Hematopoietic multipotent progenitor cell (in vitro differentiated cells): ENCODE measurements at regions not wholly inside any gene's neighbourhood (a gene's known extent, or its start where the extent isn't known, plus 50 kb on each side); places are given as distances from the start of the nearest gene placed in this dataset.

Source experiments
- DNase-seq, 3 donors: peaks; one replicate each; pipeline ENCODE4 v3.0.0-alpha.2; 2011 to 2015; ENCODE audit warnings: low read depth in 2 of 3, low spot score in 2 of 3

DNA sequence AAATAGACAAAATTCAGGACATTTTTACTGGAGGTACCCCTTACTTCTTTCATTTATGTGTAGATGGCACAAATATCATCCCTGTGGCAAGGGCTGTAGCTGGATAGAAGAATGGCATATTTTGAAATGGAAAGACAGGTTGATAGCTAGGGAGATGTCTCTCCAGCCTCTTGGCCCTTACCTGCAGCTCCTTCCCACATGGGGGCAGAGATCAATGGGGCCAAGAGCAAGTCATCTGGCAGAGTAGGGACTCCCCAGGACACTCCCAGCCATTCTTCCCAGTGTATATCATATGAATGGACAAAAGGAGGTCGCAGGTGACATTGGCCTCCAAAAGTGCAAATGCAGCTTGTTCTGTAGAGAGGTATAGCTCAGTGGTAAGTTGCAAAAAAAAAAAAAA is 192.2 kb upstream of the ATP5MC3 start:
- no peak for DNase-seq

DNA sequence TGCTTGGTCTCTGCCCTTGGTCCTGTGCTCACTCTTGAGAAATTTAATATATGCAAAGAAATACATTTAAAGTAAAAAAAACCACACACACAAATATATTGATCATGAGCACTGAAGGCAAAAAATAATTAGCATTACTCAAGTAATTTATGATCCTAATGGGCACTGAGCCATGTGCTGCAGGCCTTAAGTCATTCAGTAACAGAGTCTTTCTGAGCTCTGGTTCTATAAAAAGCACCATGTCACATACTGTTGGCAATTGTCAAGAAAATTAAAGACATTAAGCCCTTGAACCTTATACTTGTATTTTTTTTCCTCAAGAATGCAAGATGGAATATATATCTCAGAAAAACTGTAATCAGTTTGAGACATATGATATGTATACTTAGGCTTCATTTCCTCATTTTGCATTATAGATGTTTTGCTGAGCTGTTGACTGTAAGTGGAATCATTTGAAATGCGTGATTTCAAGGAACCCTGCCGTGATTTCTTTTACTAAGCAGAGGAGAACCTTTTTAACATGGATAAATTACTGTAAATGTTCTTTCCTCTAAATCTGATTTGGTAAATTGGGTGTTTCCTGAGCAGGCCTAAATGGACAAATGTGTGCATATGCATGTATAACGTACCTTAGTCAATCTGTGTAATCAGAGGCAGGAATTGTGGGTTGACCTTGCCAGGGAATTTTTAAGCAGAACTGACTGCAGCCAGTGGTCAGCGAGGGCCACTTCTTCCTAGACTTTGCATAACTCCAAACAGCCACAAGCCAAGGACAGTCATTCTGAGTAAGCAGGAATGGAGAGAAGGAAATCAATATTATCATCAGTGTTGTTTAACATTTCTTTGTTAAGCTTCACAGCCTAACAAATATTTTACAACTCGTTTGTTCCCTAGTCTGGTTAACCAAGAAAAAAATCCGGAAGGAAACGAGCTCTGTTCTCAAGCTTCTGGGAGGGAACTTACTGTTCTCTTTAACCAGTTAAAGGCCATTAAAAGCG is 191.5 kb upstream of the ATP5MC3 start:
- DNase-seq, result peak in 2 of 3 donors; percentile 16 to 71

DNA sequence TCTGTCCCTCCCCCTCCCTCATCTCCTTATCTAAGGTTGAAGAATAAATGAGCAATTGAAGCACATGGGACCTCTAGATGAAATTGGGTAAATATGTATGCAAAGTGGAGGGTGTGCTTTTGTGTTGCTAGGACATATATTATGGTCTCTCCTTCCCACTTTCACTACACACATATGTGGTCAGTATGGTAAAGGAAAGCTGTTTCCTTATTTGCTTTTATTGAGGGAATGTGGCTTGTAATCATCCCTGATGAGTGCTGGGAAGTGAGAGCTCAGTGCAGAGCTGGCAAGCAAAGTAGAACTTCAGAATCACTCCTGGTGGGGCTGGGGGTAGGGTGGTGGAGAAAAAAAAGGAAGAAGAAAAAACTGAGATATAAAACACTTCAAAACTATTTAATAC is 189.9 kb upstream of the ATP5MC3 start:
- no peak for DNase-seq

DNA sequence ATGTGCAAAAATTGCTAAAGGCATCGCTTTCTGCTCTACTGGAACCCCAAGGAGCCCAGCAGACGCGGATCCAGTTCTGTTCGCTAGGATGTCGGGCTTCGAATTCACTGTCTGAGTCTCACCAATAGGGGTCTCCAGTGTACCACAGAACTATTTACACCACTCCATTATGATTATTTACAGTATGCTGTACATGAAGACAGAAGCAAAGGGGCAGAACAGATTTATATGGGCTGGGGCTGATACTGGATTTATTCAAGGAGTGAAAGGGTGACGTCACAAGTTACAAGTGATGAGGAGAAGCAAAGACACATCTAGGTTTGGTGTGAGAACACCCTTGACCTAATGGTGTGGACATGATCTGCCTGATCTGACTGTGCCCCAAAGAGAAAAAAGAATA is 185.3 kb upstream of the ATP5MC3 start:
- DNase-seq, result peak in 2 of 3 donors; percentile 62 to 79

DNA sequence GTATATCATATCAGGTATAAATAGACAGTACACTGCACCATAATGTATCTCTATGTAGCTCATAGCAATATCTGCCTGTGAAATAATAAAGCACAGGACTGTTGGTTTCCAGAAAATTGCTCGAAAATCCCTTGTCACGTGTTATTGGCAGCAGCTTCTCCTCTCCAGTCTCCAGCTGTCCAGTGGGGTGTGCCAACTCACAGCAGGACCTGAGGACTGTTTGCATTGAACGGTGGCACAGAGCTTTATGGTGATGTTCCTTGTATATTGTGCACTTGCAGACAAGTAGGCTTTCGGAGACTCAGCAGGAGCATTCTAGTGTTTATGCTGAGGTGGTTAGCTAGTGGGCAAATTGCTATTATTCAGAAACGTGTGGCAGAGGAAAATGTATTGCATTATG is 182.2 kb upstream of the ATP5MC3 start:
- DNase-seq, result no peak

DNA sequence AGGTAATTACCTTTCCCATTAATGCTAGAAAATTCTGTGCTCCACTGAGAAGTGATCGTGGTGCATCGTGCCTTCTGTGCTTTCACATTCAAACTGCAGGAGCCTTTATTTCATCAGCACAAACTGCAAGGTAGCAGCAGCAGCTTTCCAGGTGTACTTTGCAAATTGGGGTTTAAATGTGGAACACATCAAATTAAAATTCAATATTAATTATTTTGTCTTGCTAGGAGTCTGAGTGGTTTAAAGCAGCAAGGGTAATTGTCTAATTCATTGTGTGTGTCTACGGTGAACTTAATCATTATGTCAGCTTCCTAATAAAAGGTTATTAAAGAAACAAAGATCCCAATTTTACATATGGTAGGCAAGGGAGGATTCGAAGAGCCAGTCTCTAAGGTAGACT is 180.8 kb upstream of the ATP5MC3 start:
- DNase-seq, result no peak

DNA sequence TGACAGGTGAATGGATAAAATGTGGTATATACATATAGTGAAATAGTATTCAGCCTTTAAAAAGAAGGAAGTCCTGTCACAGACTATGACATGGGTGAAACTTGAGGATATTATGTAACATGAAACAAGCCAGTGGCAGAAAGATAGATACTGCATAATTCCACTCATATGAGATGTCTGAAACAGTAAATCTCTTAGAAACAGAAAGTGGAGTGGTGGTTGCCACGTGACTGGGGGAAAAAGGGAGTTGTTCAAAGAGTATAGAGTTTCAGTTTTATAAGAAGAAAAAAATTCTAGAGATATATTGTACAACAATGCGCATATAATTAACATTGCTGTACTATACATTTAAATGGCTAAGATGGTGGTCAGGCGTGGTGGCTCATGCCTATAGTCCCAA is 178.2 kb upstream of the ATP5MC3 start:
- DNase-seq, result no peak

DNA sequence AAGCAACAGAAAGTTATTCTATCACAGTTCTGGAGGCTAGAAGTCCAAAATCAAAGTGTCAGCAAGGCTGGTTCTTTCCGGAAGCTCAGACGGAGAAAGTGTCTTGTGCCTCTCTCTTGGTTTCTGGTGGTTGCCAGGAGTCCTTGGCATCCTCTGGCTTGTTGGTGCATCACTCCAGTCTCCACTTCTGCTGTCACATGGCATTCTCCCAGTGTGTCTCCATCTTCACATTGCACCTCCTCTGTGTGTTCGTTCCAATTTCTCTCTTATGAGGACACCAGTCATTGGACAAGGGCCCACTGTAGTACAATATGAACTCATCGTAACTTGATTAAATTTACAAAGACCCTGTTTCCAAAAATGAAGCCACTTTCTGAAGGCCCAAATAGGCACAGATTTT is 175.4 kb upstream of the ATP5MC3 start:
- DNase-seq, result no peak

DNA sequence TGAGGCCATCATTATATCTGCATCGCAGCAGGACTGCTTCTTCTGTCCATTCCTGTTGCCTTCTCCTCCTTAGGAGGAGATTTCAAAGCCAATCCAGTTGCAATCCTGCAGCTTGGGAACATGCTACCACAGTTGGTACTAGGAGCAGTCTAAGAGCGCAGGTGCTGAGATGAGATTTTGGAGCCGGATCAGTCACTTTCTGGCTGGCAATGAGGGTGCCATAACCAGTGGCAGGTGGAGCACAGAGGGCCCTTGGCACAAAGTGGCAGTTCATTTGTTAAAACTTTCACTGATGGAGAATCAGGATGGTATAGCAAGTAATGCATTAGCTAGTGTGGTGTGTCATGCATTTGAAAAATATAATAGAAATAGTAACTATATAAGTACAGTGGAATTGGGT is 173.7 kb upstream of the ATP5MC3 start:
- no peak for DNase-seq

DNA sequence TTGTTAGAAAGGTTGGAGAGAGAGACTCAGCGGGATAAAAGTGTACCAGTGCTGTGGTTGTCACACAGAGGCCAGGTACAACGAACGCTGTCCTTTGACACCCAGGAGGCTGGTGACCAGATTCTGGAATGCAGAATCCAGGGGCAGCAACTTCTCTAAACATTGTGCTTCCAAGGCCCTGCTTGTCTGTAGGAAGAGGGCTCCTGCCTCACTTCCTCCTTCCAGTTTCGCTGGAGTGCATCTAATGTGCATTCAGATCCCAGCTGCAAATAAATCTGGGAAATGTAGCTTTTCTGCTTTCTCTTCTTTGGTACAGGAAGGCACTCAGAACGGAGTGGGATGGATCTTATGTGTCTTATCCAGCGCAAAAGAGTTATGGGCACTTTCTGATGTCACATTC is 171.8 kb upstream of the ATP5MC3 start:
- DNase-seq, result no peak

DNA sequence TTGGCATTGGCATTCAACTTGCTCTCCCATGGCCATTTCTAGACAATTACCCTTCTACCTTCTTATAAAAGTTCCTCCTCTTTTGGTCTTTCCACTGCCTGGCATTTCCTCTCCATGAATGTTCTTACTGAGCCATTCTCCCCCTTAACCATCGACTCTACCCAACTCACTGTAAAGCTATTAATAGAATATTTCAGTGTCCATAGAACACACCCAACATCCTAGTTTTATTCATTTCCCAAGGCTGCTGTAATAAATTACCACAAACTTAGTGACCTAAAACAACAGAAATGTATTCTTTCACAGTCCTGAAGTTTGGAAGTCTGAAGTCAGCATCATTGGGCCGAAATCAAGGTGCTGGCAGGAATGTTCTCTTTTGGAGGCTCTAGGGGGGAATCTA is 170.0 kb upstream of the ATP5MC3 start:
- no peak for DNase-seq

DNA sequence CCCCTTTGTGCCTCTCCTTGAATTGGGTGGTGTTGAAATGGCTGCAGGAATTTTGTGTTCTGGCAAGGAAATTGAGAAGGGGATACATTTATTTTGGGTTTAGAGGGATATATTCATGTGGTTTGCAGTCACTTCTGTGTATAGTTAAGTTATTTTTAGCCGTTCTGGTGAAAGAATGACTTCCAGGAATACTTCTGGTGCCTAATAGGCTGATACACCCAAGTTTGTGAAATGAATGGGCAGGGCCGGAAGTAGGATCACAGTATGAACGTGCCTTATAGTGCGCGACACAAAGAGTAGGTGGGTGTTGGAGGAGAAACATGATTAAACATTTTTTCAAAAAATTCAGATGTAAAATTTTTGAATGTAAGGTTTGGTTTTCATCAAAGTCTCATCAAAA is 168.6 kb upstream of the ATP5MC3 start:
- DNase-seq, result no peak

DNA sequence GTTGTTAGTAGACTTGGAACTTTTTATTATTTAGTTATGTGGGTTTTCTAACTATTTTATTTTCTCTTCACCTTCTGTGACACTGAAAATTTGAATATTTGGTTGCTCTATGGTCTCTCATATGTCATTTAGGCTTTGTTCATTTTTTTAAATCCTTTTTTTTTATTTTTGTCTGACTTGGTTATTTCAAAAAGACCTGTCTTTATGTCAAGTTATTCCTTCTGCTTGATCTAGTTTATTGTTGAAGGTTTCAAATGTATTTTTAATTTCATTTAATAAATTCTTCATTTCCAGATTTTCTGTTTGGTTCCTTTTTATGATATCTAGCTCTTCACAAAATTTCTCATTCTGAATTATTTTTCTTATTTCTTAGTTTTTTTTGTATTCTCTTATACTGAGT is 160.6 kb upstream of the ATP5MC3 start:
- no peak for DNase-seq

DNA sequence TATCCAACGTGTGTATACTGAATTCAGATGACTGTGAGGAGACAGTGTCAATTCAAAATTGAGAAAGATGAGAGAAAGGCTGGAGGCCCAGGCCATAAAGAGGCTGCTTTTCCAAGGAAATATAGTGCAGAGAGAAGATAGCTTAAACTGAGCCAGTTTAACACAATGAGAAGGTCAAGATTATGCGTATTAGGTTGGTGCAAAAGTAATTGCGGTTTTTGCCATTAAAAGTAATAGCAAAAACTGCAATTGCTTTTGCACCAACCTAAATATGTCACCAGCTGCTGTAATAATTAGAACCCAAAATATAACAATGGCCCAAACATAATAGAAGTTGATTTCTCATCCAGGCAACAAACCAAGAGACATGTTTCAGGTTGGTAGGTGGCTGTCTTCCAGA is 148.7 kb upstream of the ATP5MC3 start:
- no peak for DNase-seq

DNA sequence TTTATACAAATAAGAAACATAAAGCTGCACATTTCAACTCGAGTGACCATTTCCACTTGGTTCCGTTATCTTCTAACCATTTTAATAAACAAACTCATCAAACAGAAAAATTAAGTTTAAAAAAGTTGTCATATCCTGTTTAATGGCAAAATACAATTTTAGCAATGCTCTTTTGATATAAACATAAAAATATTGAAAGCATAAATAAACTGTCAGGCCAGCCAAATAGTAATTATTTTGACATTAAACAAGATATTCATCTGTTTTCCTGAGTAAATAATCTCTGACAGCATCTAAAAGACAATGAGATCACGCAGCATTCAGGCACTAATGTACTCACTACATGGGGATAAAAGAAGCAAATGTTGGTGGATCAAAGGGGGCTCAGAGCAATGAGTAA is 145.3 kb upstream of the ATP5MC3 start:
- no peak for DNase-seq

DNA sequence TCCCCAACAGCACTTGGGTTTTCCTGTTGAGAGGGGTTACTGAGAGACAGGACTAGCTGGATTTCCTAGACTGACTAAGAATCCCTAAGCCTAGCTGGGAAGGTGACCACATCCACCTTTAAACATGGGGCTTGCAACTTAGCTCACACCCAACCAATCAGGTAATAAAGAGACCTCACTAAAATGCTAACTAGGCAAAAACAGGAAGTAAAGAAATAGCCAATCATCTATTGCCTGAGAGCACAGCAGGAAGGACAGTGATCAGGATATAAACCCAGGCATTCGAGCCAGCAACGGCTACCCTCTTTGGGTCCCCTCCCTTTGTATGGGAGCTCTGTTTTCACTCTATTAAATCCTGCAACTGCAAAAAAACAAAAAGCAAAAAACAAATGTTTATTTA is 144.7 kb upstream of the ATP5MC3 start:
- peak in 1 of 3 donors; percentile 23 for DNase-seq

DNA sequence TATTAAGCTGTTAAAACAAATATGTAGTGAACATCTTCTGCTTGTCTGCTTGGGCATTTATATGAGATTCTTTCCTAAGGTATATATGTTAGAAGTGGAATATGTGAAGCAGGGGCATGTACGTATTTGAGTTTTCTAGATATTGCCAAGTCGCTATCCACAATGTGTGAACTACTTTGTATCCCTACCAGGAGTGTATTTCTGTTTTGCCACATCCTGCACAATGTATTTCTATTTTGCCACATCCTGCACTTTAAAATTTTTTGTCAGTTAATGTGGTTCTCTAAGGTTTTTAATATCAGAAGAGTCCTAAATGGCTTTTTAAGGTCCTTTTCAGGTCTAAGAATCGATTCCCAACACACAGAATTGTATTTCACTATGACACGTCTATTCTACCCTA is 141.7 kb upstream of the ATP5MC3 start:
- no peak for DNase-seq

DNA sequence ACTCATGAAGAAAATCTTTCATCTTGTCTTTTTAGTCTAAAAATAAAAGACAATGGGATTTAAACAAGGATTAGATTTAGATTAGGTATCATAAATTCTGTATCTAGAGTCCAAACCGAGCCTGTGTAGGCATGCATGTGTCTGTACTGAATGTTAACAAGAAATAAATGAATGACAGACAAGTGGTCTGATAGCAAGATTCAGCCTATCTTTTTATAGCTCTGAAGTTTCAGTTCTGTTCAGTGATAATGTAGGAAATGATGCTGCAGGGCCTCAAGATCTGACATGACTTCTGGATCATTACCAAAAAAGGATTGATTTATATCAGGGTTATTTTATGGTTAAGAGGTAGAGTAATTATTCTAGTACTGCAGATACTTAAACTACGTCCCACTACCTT is 137.0 kb upstream of the ATP5MC3 start:
- DNase-seq, result no peak

DNA sequence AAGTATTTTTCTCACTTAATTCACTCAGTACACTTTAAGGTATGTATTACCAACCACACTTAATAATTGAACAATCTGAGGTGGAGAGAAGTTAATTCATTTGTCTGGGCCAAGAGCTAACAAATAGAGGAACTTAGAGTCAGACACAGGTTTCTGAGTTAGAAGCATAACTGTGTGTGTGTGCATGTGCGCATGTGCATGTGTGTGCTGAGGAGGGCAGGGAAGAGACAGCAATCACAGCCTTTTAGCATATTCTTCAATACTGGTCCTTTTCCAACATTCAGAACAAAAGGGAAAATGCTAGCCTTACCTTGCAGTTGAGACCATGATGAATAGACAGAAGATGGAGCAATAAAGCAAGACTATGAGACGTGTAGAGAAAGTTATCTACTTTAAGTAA is 136.2 kb upstream of the ATP5MC3 start:
- DNase-seq, result no peak

DNA sequence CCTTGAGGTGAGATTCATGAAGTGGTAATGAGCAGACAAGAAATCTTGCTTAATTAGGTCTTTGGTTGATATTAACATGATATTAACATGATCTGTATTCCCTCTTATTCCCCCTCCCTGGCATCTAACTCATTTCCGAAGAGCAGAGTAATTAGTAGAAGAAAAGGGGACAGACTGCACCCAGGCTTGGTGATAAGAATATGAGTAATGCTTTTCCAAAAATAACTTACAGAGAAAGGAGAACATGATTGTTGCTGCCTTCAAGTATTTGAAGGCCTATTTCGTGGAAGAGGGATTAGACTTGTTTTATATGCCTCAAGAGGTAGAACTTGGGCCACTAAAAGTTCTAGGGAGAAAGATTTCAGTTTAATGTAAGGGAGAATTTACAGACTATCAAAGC is 130.6 kb upstream of the ATP5MC3 start:
- DNase-seq, result no peak

DNA sequence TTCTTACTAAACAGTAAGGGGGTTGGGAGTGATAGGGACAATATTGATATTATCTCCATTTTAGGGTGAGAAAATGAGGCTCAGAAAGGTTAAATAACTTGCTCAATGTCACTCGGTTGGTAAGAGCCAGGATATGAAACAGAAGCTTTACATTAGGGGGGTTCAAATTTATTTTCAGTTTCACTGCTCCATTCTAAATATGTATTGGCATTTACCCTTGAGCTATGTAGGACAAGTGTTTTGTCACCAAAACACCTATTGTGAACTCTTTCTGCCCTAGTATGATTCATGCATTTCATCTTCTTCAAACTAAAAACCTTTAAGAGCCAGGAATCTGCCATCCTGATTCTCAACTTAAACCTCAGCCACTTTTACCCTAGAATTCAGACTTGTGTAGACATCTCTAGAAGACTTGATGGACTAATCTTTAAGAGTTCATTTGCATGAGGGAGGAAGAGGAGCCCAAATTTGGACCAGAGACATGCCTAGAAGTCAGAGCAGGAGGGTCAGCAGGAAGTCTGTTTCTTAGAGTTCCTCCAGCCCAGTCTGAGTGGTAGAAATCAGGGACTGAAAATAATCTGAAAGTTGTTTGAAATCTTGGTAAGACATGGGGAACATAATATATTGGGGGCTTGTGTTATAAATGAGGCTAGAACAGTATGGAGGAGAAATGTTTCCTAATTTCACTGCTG is 129.4 kb upstream of the ATP5MC3 start:
- no peak for DNase-seq

DNA sequence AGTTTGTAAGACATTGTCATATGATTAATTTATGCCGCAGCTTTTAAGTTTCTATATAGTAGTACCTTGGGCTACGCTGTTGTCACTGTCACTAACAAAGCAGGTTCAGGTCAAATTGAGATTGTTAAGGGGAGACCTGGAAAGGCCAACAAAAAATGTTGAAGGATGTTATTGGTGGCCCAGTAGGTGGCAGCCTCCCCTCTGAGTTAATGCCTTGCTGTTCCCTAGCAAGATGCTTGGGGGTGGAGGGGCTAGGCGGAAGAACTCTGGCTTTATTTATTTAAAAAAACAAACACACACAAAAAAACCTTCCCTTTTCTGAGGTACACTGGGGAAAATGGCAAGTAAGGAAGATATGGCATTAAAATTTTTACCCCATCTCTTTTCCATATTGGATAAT is 128.3 kb upstream of the ATP5MC3 start:
- DNase-seq, result peak in 2 of 3 donors; percentile 23 to 45
